GM21390 (cell line): ENCODE measurements at regions not wholly inside any gene's neighbourhood (a gene's known extent, or its start where the extent isn't known, plus 50 kb on each side); places are given as distances from the start of the nearest gene placed in this dataset.

Source experiments
- ATAC-seq: cut with Tn5 transposase; IDR thresholded peaks from one replicate; pipeline ENCODE4 v1.9.1; 2021; ENCODE audit not compliant: unreplicated experiment

GRCh38 chr3:115324056-115324455 lies 177.0 kb upstream of the ZBTB20 start:
- ATAC-seq = no peak

- no peak for ATAC-seq
These were observed 178.5 kb upstream of the ZBTB20 start for GRCh38 chr3:115325539-115325938.

GRCh38 chr3:115330430-115330829 lies 183.3 kb upstream of the ZBTB20 start:
- no peak for ATAC-seq

- no peak for ATAC-seq
These were observed 185.9 kb upstream of the ZBTB20 start for GRCh38 chr3:115332998-115333397.

GRCh38 chr3:115336836-115337235 lies 189.7 kb upstream of the ZBTB20 start:
- ATAC-seq = no peak

GRCh38 chr3:115340586-115340985 lies 193.5 kb upstream of the ZBTB20 start:
- ATAC-seq = no peak

- ATAC-seq = no peak
These were observed 194.1 kb upstream of the ZBTB20 start for GRCh38 chr3:115341208-115341607.

- no peak for ATAC-seq
These were observed 200.6 kb upstream of the ZBTB20 start for GRCh38 chr3:115347737-115348136.

- no peak for ATAC-seq
These were observed 201.3 kb upstream of the ZBTB20 start for GRCh38 chr3:115348412-115348811.

GRCh38 chr3:115348951-115349745 lies 202.1 kb upstream of the ZBTB20 start:
- no peak for ATAC-seq

GRCh38 chr3:115350606-115351005 lies 203.5 kb upstream of the ZBTB20 start:
- ATAC-seq = no peak

GRCh38 chr3:115351193-115351592 lies 204.1 kb upstream of the ZBTB20 start:
- ATAC-seq = no peak

GRCh38 chr3:115354010-115354409 lies 206.9 kb upstream of the ZBTB20 start:
- ATAC-seq = no peak

GRCh38 chr3:115357456-115357855 lies 210.4 kb upstream of the ZBTB20 start:
- no peak for ATAC-seq

- peak; percentile 99 for ATAC-seq
These were observed 212.4 kb upstream of the ZBTB20 start for GRCh38 chr3:115359536-115359935.

GRCh38 chr3:115361806-115362205 lies 214.7 kb upstream of the ZBTB20 start:
- no peak for ATAC-seq

GRCh38 chr3:115363071-115363470 lies 216.0 kb upstream of the ZBTB20 start:
- no peak for ATAC-seq

- no peak for ATAC-seq
These were observed 221.9 kb upstream of the ZBTB20 start for GRCh38 chr3:115369021-115369420.

GRCh38 chr3:115375362-115375761 lies 228.3 kb upstream of the ZBTB20 start:
- ATAC-seq = no peak

- no peak for ATAC-seq
These were observed 233.9 kb upstream of the ZBTB20 start for GRCh38 chr3:115380883-115381572.

- ATAC-seq = no peak
These were observed 234.5 kb upstream of the ZBTB20 start for GRCh38 chr3:115381573-115381912.

- no peak for ATAC-seq
These were observed 234.8 kb upstream of the ZBTB20 start for GRCh38 chr3:115381931-115382330.

- no peak for ATAC-seq
These were observed 237.3 kb upstream of the ZBTB20 start for GRCh38 chr3:115384381-115384780.
